ENCODE measurements at regions not wholly inside any gene's neighbourhood (a gene's known extent, or its start where the extent isn't known, plus 50 kb on each side); places are given as distances from the start of the nearest gene placed in this dataset.
A peak's percentile ranks its signal among the peaks of the same experiment; 100 is the strongest.

GRCh38 chr1:185595835-185596667, 138.1 kb upstream of the HMCN1 start:
- no peak for DNase-seq (ENCODE audit: low spot score in 2 of 2, unreplicated experiment in 2 of 2)
- Mint-ChIP-seq H3K4me1 (peaks cover 24% of the 10 kb centered on the region), H3K4me3 (no peak overlapping the region), H3K27me3 (ENCODE audit: low read depth) (no peaks in the 10 kb centered on the region), H3K27ac (peak overlapping the region; percentile 30), H3K9me3 (peaks cover 4% of the 10 kb centered on the region), H3K36me3 (no peaks in the 10 kb centered on the region)
- peak; percentile 70 for TF ChIP-seq CTCF (IDR thresholded peaks at IDR 0.05; ENCODE audit: unreplicated experiment)

- peaks cover 24% of the 10 kb centered on the region for H3K4me1 Mint-ChIP-seq
- no peaks in the 10 kb centered on the region for H3K27me3 Mint-ChIP-seq (ENCODE audit: low read depth)
- H3K9me3 Mint-ChIP-seq = peaks cover 4% of the 10 kb centered on the region
- no peak for DNase-seq (ENCODE audit: low spot score in 2 of 2, unreplicated experiment in 2 of 2)
- H3K27ac Mint-ChIP-seq = peak overlapping the region; percentile 81
- TF ChIP-seq CTCF (IDR thresholded peaks at IDR 0.05; ENCODE audit: unreplicated experiment) = no peak
- no peak overlapping the region for H3K4me3 Mint-ChIP-seq
- no peaks in the 10 kb centered on the region for H3K36me3 Mint-ChIP-seq
Observed at GRCh38 chr1:185594786-185595410, 139.3 kb upstream of the HMCN1 start.

GRCh38 chr1:185593271-185593670, 140.9 kb upstream of the HMCN1 start:
- Mint-ChIP-seq H3K36me3 (no peaks in the 10 kb centered on the region), H3K4me3 (no peak overlapping the region), H3K27me3 (ENCODE audit: low read depth) (no peaks in the 10 kb centered on the region), H3K9me3 (peaks cover 4% of the 10 kb centered on the region), H3K4me1 (peaks cover 24% of the 10 kb centered on the region), H3K27ac (no peak overlapping the region)
- TF ChIP-seq CTCF (IDR thresholded peaks at IDR 0.05; ENCODE audit: unreplicated experiment) = no peak
- DNase-seq (ENCODE audit: low spot score in 2 of 2, unreplicated experiment in 2 of 2) = no peak

- TF ChIP-seq CTCF (IDR thresholded peaks at IDR 0.05; ENCODE audit: unreplicated experiment) = no peak
- H3K4me1 Mint-ChIP-seq = no peaks in the 10 kb centered on the region
- no peak for DNase-seq (ENCODE audit: low spot score in 2 of 2, unreplicated experiment in 2 of 2)
- peaks cover 11% of the 10 kb centered on the region for H3K36me3 Mint-ChIP-seq
- H3K9me3 Mint-ChIP-seq = peaks cover 48% of the 10 kb centered on the region
- no peaks in the 10 kb centered on the region for H3K27me3 Mint-ChIP-seq (ENCODE audit: low read depth)
- no peak overlapping the region for H3K4me3 Mint-ChIP-seq
- no peak overlapping the region for H3K27ac Mint-ChIP-seq
Observed at GRCh38 chr1:185585770-185586169, 148.4 kb upstream of the HMCN1 start.

GRCh38 chr1:185581961-185582725, 152.0 kb upstream of the HMCN1 start:
- no peaks in the 10 kb centered on the region for H3K27me3 Mint-ChIP-seq (ENCODE audit: low read depth)
- H3K9me3 Mint-ChIP-seq = peaks cover 78% of the 10 kb centered on the region
- H3K27ac Mint-ChIP-seq = no peak overlapping the region
- no peaks in the 10 kb centered on the region for H3K4me1 Mint-ChIP-seq
- no peak overlapping the region for H3K4me3 Mint-ChIP-seq
- H3K36me3 Mint-ChIP-seq = peaks cover 32% of the 10 kb centered on the region
- DNase-seq (ENCODE audit: low spot score in 2 of 2, unreplicated experiment in 2 of 2) = no peak
- TF ChIP-seq CTCF (IDR thresholded peaks at IDR 0.05; ENCODE audit: unreplicated experiment) = no peak
